ENCODE measurements at regions not wholly inside any gene's neighbourhood (a gene's known extent, or its start where the extent isn't known, plus 50 kb on each side); places are given as distances from the start of the nearest gene placed in this dataset.

- WGBS (ENCODE audit: insufficient coverage, insufficient replicate concordance, low lambda C conversion rate, missing lambda C conversion rate), result 21% methylated on average over 8 of the region's 8 CpGs
- in situ Hi-C loops (cut with MboI) (no loop called here), intact Hi-C loops (cut with micrococcal nuclease; ENCODE audit: unreplicated experiment) (no loop called here)
- DNase-seq (ENCODE audit: low read depth, low spot score) (no peak), FAIRE-seq (no peak), ATAC-seq (no peak)
- Histone ChIP-seq H3K4me2 (ENCODE audit: control insufficient read depth, insufficient read depth) (no peak overlapping the region), H3K27me3 (replicated peaks in 1 of 2; ENCODE audit: control insufficient read depth in 2 of 2, insufficient read depth in 2 of 2, low read length in 1 of 2) (no peaks in the 10 kb centered on the region), H2AFZ (ENCODE audit: control insufficient read depth, low read depth, low read length) (no peak overlapping the region), H3K4me1 (ENCODE audit: control insufficient read depth, insufficient read depth, low read length) (no peaks in the 10 kb centered on the region), H4K20me1 (ENCODE audit: control insufficient read depth, insufficient read depth) (no peaks in the 10 kb centered on the region), H3K9ac (ENCODE audit: control insufficient read depth, insufficient read depth, low read length) (no peak overlapping the region), H3K36me3 (ENCODE audit: control insufficient read depth in 2 of 2, insufficient read depth in 2 of 2, low read length in 1 of 2) (no peaks in the 10 kb centered on the region), H3K27ac (ENCODE audit: control insufficient read depth, insufficient read depth) (no peak overlapping the region), H3K79me2 (ENCODE audit: control insufficient read depth, insufficient read depth, low read length) (no peaks in the 10 kb centered on the region), H3K9me3 (replicated peaks; ENCODE audit: control insufficient read depth, insufficient read depth, low read length) (no peaks in the 10 kb centered on the region), H3K4me3 (no peak overlapping the region)
- TF ChIP-seq RFX5 (IDR thresholded peaks at IDR 0.05; ENCODE audit: low read depth, low read length), result no peak
- TF ChIP-seq DPF2 (IDR thresholded peaks at IDR 0.05), result no peak
- TF ChIP-seq ZBTB4 (CRISPR knock-in tag; IDR thresholded peaks at IDR 0.05), result no peak
- TF ChIP-seq BCL11A (IDR thresholded peaks at IDR 0.05; ENCODE audit: low read depth, low read length), result no peak
- TF ChIP-seq GATAD2B (conservative IDR thresholded peaks at IDR 0.05; ENCODE audit: low read depth), result no peak
- TF ChIP-seq CEBPZ (IDR thresholded peaks at IDR 0.05; ENCODE audit: low read depth, low read length), result no peak
- ChIA-PET RAD21 (ENCODE audit: unreplicated experiment) (no interaction called here), SMC1A (ENCODE audit: uncharacterized antibody, unreplicated experiment) (no interaction called here), POLR2A (no interaction called here), CTCF (no interaction called here)
- no TSS peak for BruUV-seq (replicated peaks)
These were observed 83.9 kb downstream of the ADAMTS1 start for GRCh38 chr21:26761174-26761915.

Data from GM12878 (cell line).